ENCODE measurements at regions not wholly inside any gene's neighbourhood (a gene's known extent, or its start where the extent isn't known, plus 50 kb on each side); places are given as distances from the start of the nearest gene placed in this dataset.

GRCh38 chr3:87120881-87121280 lies 106.2 kb upstream of the CHMP2B start (continued):
- TF ChIP-seq, protein P1, sequence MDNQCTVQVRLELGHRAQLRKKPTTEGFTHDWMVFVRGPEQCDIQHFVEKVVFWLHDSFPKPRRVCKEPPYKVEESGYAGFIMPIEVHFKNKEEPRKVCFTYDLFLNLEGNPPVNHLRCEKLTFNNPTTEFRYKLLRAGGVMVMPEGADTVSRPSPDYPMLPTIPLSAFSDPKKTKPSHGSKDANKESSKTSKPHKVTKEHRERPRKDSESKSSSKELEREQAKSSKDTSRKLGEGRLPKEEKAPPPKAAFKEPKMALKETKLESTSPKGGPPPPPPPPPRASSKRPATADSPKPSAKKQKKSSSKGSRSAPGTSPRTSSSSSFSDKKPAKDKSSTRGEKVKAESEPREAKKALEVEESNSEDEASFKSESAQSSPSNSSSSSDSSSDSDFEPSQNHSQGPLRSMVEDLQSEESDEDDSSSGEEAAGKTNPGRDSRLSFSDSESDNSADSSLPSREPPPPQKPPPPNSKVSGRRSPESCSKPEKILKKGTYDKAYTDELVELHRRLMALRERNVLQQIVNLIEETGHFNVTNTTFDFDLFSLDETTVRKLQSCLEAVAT (IDR thresholded peaks at IDR 0.05), result no peak
- TF ChIP-seq, protein P2, sequence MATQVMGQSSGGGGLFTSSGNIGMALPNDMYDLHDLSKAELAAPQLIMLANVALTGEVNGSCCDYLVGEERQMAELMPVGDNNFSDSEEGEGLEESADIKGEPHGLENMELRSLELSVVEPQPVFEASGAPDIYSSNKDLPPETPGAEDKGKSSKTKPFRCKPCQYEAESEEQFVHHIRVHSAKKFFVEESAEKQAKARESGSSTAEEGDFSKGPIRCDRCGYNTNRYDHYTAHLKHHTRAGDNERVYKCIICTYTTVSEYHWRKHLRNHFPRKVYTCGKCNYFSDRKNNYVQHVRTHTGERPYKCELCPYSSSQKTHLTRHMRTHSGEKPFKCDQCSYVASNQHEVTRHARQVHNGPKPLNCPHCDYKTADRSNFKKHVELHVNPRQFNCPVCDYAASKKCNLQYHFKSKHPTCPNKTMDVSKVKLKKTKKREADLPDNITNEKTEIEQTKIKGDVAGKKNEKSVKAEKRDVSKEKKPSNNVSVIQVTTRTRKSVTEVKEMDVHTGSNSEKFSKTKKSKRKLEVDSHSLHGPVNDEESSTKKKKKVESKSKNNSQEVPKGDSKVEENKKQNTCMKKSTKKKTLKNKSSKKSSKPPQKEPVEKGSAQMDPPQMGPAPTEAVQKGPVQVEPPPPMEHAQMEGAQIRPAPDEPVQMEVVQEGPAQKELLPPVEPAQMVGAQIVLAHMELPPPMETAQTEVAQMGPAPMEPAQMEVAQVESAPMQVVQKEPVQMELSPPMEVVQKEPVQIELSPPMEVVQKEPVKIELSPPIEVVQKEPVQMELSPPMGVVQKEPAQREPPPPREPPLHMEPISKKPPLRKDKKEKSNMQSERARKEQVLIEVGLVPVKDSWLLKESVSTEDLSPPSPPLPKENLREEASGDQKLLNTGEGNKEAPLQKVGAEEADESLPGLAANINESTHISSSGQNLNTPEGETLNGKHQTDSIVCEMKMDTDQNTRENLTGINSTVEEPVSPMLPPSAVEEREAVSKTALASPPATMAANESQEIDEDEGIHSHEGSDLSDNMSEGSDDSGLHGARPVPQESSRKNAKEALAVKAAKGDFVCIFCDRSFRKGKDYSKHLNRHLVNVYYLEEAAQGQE (IDR thresholded peaks at IDR 0.05; ENCODE audit: low read depth, low read length), result no peak
- no peak for TF ChIP-seq POLR2AphosphoS5 (IDR thresholded peaks at IDR 0.05; ENCODE audit: low read length)
- TF ChIP-seq PAX5 (IDR thresholded peaks at IDR 0.05; ENCODE audit: borderline replicate concordance, low read depth, low read length), result no peak
- no peak for TF ChIP-seq ZBED1 (IDR thresholded peaks at IDR 0.05; ENCODE audit: borderline replicate concordance)
- no peak for TF ChIP-seq MAX (IDR thresholded peaks at IDR 0.05; ENCODE audit: low read depth, low read length)

DNA sequence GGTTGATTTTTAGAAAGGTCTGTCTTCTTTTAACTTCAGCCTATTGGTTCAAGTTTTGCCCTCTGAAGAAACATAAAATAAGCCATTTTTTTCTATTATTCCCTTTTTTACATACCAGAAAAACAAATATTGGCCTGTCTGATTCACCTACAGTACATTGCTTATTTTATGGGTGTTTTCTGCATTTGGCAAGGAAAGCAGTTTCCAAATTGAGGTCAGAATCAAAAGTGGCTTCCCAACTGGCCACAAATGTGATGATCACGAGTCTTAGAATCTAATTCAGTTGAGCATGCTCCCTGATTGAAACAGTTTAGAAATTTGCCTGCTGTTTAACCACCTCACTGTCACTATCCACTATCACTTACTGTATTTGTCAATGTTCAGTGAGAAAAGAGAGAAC lies 106.9 kb upstream of the CHMP2B start:
- Histone ChIP-seq H4K20me1 (ENCODE audit: control insufficient read depth, insufficient read depth) (no peaks in the 10 kb centered on the region), H3K36me3 (ENCODE audit: control insufficient read depth in 2 of 2, insufficient read depth in 2 of 2, low read length in 1 of 2) (no peaks in the 10 kb centered on the region), H3K4me1 (ENCODE audit: control insufficient read depth, insufficient read depth, low read length) (no peaks in the 10 kb centered on the region), H3K9ac (ENCODE audit: control insufficient read depth, insufficient read depth, low read length) (no peak overlapping the region), H3K9me3 (replicated peaks; ENCODE audit: control insufficient read depth, insufficient read depth, low read length) (no peaks in the 10 kb centered on the region), H2AFZ (ENCODE audit: control insufficient read depth, low read depth, low read length) (no peak overlapping the region), H3K4me2 (ENCODE audit: control insufficient read depth, insufficient read depth) (no peak overlapping the region), H3K4me3 (no peak overlapping the region), H3K27ac (ENCODE audit: control insufficient read depth, insufficient read depth) (no peak overlapping the region), H3K27me3 (replicated peaks in 1 of 2; ENCODE audit: control insufficient read depth in 2 of 2, insufficient read depth in 2 of 2, low read length in 1 of 2) (no peaks in the 10 kb centered on the region), H3K79me2 (ENCODE audit: control insufficient read depth, insufficient read depth, low read length) (no peaks in the 10 kb centered on the region)
- ATAC-seq (no peak), DNase-seq (ENCODE audit: low read depth, low spot score) (no peak), FAIRE-seq (no peak)
- ChIA-PET SMC1A (ENCODE audit: uncharacterized antibody, unreplicated experiment) (no interaction called here), RAD21 (ENCODE audit: unreplicated experiment) (no interaction called here), CTCF (no interaction called here), POLR2A (no interaction called here)
- in situ Hi-C loops (cut with MboI), result no loop called here
- TF ChIP-seq SUPT20H (IDR thresholded peaks at IDR 0.05; ENCODE audit: borderline replicate concordance, control insufficient read depth, low read depth, low read length), result no peak
- WGBS (ENCODE audit: insufficient coverage, insufficient replicate concordance, low lambda C conversion rate, missing lambda C conversion rate), result 0% methylated on average over 1 of the region's 1 CpG
- BruUV-seq (replicated peaks), result no TSS peak
- intact Hi-C loops (cut with micrococcal nuclease; ENCODE audit: unreplicated experiment), result no loop called here
